Peyer's patch (tissue), 4 donors: ENCODE measurements at regions not wholly inside any gene's neighbourhood (a gene's known extent, or its start where the extent isn't known, plus 50 kb on each side); places are given as distances from the start of the nearest gene placed in this dataset.

ENCODE experiments used
- POLR2A ChIP-seq, 2 donors: fragments of 450-650 bp; IDR thresholded peaks; one replicate each; pipeline ENCODE4 v1.5.1; 2017; ENCODE audit warnings: antibody characterized with exemption in 2 of 2, mild to moderate bottlenecking in 2 of 2, moderate library complexity in 2 of 2
- TF ChIP-seq, protein P1 (sequence below), 6 experiments: fragments of 450-650 bp in 4 of 6; fragments of 200-600 bp in 2 of 6; sonication (generic) in 1 of 6; IDR thresholded peaks; one replicate each; pipeline ENCODE4 v1.5.1; 2017 to 2019; ENCODE audit warnings: antibody characterized with exemption in 6 of 6, mild to moderate bottlenecking in 3 of 6, moderate library complexity in 1 of 6

DNA sequence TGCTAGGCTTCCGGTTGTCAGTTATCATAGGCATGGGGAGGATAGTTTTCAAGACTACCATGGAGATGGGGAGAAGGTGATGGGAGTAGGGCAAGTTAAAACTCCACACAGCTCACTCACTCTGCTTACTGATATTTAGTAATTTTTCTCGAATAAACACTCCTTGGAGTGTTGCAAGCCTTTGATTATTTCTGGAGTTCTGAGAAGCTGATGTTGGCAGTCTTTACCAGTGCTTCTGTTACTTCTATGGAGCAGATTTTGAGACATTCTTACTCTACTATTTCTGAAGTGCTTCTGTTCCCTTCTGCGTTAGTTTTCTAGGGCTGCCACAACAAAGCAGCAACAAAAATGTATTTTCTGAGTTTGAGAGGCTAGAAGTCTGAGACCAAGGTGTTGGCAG, 104.4 kb downstream of the CH25H start:
- TF ChIP-seq, protein P1, sequence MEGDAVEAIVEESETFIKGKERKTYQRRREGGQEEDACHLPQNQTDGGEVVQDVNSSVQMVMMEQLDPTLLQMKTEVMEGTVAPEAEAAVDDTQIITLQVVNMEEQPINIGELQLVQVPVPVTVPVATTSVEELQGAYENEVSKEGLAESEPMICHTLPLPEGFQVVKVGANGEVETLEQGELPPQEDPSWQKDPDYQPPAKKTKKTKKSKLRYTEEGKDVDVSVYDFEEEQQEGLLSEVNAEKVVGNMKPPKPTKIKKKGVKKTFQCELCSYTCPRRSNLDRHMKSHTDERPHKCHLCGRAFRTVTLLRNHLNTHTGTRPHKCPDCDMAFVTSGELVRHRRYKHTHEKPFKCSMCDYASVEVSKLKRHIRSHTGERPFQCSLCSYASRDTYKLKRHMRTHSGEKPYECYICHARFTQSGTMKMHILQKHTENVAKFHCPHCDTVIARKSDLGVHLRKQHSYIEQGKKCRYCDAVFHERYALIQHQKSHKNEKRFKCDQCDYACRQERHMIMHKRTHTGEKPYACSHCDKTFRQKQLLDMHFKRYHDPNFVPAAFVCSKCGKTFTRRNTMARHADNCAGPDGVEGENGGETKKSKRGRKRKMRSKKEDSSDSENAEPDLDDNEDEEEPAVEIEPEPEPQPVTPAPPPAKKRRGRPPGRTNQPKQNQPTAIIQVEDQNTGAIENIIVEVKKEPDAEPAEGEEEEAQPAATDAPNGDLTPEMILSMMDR (IDR thresholded peaks at IDR 0.05), result no peak
- no peak for TF ChIP-seq POLR2A (IDR thresholded peaks at IDR 0.05)
